ENCODE measurements at regions not wholly inside any gene's neighbourhood (a gene's known extent, or its start where the extent isn't known, plus 50 kb on each side); places are given as distances from the start of the nearest gene placed in this dataset.

DNA sequence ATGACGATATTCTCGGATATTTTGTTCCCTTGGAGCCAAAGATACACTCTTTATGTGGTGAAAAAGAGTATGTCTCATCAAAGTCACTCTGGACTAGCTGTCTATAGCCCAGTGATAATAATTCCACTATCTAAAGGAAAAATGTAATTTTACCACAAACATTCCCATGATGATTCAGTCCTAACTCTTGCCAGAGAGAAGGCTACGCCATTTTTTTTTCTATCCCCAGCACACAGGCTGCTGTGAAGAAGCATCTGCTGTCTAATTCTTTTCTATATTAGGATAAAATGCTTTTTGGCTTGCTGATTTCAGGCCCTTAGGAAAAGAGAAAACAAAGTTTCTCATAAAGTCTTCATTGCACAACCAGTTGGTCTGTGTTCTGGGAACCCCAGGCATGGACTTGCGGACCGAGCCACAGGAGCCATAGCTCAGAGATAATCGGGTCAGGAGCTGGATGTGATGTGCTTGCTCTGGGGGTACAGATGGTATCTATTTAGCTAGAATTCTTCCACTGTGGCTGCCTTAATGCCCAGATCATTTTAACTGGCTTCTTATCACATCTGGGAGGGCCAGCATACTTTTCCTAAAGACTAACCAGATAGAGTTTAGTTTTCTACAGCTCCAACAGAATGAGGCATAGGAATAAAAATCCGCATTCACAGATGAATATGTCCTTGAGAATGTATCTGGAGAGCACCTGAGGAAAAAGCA is 683.7 kb upstream of the ID4 start:
- DNase-seq (ENCODE audit: low read depth in 2 of 2), result no peak

- no peak for DNase-seq (ENCODE audit: low read depth in 2 of 2)
These were observed 683.2 kb upstream of the ID4 start for GRCh38 chr6:19153981-19154295.

DNA sequence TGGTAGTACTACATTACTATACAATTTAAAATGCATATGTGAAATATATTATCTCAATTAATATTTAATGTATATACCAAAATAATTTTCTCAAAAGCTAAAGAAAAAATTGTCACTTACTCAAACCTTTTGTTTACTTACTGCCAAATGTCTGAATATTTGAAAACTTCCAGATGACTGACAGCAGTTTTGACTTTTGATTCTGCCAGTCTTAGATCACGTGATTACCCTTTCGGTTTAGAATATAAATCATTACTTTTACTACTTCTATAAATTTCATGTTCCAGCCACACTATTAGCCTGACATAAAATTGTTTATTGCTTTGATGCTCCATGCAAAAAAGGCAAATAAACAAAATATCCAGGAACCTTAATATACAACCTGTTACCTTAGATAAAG is 680.7 kb upstream of the ID4 start:
- no peak for DNase-seq (ENCODE audit: low read depth in 2 of 2)

GRCh38 chr6:19157486-19157885 is 679.7 kb upstream of the ID4 start:
- no peak for DNase-seq (ENCODE audit: low read depth in 2 of 2)

DNA sequence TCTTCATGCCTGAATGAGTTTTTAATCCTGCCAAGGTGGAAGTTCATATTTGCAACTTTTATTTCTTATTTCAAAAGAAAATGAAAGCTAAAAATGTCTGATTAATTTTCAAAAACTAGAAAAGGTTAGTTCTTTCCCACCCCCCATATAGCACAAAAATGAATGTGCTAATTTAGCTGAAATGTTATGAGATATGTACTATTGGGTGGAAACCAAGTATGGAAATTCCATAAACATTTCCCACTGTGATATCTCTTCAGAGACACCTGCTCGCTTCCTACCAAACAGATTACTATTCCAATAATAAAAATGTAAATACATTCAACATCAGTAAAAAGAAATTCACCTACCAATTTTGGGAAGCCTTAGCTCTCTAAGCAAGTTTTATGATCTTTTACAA is 678.6 kb upstream of the ID4 start:
- DNase-seq (ENCODE audit: low read depth in 2 of 2), result no peak

GRCh38 chr6:19159089-19159488 is 678.1 kb upstream of the ID4 start:
- no peak for DNase-seq (ENCODE audit: low read depth in 2 of 2)

DNA sequence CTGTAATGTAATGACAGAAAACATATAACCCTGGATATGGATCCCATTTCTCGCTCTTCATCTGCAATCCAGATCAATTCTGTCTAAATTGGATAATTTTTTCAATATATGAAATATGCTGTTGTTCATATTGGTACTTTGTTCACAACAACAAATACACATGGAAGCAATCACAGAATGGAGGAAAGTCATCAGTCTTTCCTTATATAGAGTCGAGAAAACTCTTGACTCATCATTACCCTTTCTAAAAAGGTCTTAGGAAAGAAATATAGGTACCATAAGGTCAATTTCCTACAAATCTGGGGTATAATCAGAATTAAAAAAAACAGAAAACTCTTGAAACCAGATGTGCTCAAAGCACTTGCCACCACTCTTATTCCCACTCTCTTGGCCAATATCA is 677.6 kb upstream of the ID4 start:
- DNase-seq (ENCODE audit: low read depth in 2 of 2), result no peak

- DNase-seq (ENCODE audit: low read depth in 2 of 2), result no peak
These were observed 677.0 kb upstream of the ID4 start for GRCh38 chr6:19160081-19160730.

DNA sequence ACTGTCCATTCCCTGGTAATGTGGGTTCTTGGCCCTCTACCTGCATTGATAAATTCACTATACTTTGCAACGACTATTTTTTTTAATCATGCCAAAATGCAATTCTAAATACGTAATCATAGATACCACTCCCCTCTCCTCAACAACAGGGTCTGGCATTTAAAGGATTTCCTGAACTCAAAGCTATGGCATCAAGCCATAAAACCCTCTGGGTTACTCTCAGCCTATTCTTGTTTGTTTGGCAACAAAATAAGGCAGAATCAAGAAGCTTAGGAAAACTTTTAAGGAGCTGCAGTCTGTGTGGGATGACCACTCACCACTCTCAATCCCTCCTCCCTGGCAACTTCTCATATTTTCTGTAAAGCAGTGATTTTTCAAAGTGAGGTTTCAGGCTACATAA is 669.9 kb upstream of the ID4 start:
- DNase-seq (ENCODE audit: low read depth in 2 of 2), result no peak

- no peak for DNase-seq (ENCODE audit: low read depth in 2 of 2)
These were observed 667.8 kb upstream of the ID4 start for GRCh38 chr6:19169366-19169765.

GRCh38 chr6:19175023-19175422 is 662.1 kb upstream of the ID4 start:
- no peak for DNase-seq (ENCODE audit: low read depth in 2 of 2)

GRCh38 chr6:19180348-19181072 is 656.7 kb upstream of the ID4 start:
- no peak for DNase-seq (ENCODE audit: low read depth in 2 of 2)

DNA sequence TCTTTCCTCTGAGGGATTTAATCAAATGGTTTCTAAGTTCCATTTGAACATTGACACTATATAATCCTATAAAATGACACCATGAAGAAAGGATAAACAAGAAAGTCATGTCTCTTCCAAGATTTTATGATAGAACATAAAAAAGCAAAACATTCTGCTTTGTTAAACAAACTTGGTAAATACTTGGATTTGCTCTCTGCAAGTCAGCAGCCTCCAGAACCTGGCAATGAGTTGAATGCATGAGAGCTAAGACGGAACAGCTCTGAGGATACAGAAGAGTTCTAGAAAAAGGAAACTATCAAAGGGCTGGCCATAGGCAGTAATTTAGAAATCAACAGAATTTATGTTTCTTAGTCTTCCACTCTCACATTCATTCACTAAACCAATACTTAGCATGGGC is 656.0 kb upstream of the ID4 start:
- no peak for DNase-seq (ENCODE audit: low read depth in 2 of 2)

GRCh38 chr6:19193624-19194023 is 643.5 kb upstream of the ID4 start:
- DNase-seq (ENCODE audit: low read depth in 2 of 2), result no peak

DNA sequence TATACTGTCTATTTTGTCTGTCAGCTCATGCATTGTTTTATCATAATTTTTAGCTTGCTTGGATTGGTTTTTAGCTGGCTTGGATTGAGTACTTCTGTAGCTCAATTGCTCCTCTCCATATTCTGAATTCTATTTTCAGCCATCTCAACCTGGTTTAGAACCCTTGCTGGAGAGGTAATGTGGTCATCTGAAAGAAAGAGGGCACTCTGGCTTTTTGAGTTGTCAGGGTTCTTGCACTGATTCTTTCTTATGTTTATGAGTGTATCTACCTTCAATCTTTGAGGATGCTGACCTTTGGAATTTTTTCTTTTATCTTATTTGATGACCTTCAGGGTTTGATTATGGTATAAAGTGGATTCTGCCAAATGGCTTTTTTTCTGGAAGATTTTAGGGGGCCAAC is 632.7 kb upstream of the ID4 start:
- DNase-seq (ENCODE audit: low read depth in 2 of 2), result no peak

DNA sequence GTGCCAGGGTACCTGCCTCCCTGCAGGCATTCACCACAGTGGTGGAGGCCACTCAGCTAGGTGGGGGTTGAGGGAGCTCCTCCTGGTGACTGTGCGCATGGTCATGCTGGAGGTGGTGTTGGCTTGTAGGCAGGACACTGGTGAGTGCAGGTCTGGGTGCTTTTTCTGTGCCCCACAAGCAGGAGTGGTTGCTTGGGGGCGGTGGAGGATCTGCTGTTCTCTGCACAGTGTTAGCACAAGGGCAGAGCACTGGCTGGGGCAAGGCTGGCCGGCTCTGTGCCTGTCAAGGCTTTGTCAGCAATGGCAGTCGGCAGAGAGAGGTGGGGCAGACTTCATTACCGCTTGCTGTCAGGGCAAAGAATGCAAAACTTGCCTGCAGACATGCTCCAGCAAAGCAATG is 632.1 kb upstream of the ID4 start:
- DNase-seq (ENCODE audit: low read depth in 2 of 2), result no peak

DNA sequence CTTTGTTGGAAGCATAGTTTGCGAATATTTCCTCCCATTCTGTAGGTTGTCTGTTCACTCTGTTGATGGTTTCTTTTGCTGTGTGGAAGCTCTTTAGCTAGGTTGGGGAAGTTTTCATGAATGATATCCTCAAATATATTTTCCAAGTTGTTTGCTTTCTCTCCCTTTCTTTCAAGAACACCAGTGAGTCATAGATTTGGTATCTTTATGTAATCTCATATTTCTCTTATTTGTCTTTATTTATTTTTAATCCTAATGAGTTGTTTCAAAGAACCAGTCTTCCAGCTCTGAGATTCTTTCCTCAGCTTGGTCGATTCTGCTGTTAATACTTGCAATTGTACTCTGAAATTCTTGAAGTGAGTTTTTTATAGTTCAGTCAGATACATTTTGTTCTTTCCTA is 628.0 kb upstream of the ID4 start:
- DNase-seq (ENCODE audit: low read depth in 2 of 2), result no peak

- no peak for DNase-seq (ENCODE audit: low read depth in 2 of 2)
These were observed 626.1 kb upstream of the ID4 start for GRCh38 chr6:19210849-19211590.

DNA sequence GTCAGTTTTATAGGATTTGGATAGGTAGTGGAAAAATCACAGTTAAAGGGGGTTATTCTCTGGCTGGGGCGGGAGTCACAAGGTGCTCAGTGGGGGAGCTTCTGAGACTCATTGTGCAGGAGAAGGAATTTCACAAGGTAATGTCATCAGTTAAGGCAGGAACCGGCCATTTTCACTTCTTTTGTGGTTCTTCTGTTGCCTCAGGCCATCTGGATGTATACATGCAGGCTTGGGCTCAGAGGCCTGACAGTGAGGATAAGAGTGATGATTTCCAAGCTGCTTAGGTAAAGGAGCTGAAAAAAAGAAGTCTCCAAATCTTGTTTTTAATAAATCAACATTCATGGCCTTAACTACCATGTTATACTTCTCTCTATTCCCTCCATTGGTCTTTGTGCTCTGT is 622.9 kb upstream of the ID4 start:
- DNase-seq (ENCODE audit: low read depth in 2 of 2), result no peak

DNA sequence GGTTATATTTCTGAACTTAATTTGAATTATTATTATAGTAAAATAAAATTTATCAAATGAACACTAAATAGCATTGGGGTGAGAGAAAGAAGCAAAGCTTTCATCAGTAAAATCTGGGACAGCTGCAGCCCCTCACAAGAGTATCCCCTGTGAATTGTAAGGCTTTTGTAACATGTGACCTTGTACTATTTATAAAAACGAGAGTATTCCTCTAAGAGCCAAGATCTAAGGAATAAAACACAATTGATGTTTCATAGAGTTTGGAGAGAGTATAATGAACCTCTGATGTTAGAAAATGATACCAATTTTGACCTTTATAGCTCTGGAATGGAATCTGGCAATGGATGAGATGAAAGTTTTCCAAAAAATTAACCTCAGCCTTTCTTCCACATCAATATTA is 617.2 kb upstream of the ID4 start:
- DNase-seq (ENCODE audit: low read depth in 2 of 2), result no peak

GRCh38 chr6:19231878-19232561 is 605.1 kb upstream of the ID4 start:
- no peak for DNase-seq (ENCODE audit: low read depth in 2 of 2)

- DNase-seq (ENCODE audit: low read depth in 2 of 2), result no peak
These were observed 591.5 kb upstream of the ID4 start for GRCh38 chr6:19245656-19246055.

Measured in stimulated activated CD8-positive, alpha-beta memory T cell treated with anti-CD3 and anti-CD28 coated beads, Interleukin-7, amount 100 ng/mL, for 4 hours (primary cell).